Prostate gland (tissue), 2 donors: ENCODE measurements at regions not wholly inside any gene's neighbourhood (a gene's known extent, or its start where the extent isn't known, plus 50 kb on each side); places are given as distances from the start of the nearest gene placed in this dataset.

Experiments
- POLR2A ChIP-seq: fragments of 450-650 bp; IDR thresholded peaks from one replicate; pipeline ENCODE4 v1.6.1; 2016; ENCODE audit warnings: antibody characterized with exemption, mild to moderate bottlenecking
- POLR2AphosphoS5 ChIP-seq: sonication (generic); formaldehyde crosslinking; IDR thresholded peaks from one replicate; pipeline ENCODE4 v1.6.1; 2017; ENCODE audit warnings: antibody characterized with exemption
- TF ChIP-seq, protein P1 (sequence below), 4 experiments: fragments of 200-600 bp in 2 of 4; fragments of 450-650 bp in 2 of 4; sonication (generic) in 2 of 4; IDR thresholded peaks; 1 replicate in 3 of 4; 2 replicates in 1 of 4; pipeline ENCODE4 v1.5.1; 2016 to 2019; ENCODE audit warnings: antibody characterized with exemption in 4 of 4, mild to moderate bottlenecking in 2 of 4, moderate library complexity in 2 of 4

DNA sequence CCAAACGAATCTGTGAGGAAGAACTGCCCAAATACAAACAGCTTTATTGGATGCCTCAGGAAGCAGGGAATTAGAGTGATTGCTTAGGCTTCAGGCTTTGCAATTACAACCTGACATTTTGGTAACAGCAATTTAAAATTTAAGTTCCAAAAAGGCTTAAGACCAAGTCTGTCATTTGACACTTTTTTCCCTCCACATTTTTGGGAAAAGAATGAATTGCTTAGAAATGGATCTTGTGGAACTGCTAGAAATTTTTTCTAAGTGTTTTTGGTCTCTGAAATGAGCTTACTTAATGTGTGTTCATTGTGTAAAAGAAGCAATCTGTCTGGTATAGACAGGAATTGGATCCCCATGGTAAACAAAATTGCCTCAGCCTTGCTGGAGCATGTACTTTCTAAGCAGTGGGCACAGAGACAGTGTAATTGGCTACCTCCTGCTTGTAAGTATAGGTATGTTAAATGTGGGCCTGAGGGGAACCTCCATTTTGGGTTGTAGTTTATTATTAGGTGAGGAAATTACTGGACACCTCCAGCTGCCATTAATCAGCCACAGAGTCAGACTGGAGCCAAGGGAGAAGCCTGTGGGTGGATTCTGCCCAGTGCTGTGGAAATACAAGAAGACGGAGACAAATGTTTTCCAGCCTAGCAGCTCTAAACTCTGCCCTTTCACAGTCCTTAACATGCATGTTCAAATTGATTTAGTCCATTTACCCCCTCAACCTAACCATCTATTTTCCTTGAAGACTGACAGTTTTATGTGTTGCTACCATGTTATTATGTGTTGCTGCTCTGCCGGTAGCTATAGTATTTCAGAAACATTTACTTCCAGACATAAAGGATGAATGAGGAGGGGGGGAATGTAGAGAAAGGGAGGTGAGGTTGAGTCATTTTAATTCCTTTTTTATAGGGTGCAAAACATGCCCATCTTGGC is 473.0 kb downstream of the SPRY1 start:
- TF ChIP-seq, protein P1, sequence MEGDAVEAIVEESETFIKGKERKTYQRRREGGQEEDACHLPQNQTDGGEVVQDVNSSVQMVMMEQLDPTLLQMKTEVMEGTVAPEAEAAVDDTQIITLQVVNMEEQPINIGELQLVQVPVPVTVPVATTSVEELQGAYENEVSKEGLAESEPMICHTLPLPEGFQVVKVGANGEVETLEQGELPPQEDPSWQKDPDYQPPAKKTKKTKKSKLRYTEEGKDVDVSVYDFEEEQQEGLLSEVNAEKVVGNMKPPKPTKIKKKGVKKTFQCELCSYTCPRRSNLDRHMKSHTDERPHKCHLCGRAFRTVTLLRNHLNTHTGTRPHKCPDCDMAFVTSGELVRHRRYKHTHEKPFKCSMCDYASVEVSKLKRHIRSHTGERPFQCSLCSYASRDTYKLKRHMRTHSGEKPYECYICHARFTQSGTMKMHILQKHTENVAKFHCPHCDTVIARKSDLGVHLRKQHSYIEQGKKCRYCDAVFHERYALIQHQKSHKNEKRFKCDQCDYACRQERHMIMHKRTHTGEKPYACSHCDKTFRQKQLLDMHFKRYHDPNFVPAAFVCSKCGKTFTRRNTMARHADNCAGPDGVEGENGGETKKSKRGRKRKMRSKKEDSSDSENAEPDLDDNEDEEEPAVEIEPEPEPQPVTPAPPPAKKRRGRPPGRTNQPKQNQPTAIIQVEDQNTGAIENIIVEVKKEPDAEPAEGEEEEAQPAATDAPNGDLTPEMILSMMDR (IDR thresholded peaks at IDR 0.05): no peak
- TF ChIP-seq POLR2A: no peak
- TF ChIP-seq POLR2AphosphoS5: no peak
